AML-193 (cell line): ENCODE measurements at regions not wholly inside any gene's neighbourhood (a gene's known extent, or its start where the extent isn't known, plus 50 kb on each side); places are given as distances from the start of the nearest gene placed in this dataset.
"Not testable (repeated sequence)": the region's sequence is repeated elsewhere in the genome, so short reads cannot be mapped to it uniquely, and the experiment has no call there.

ENCODE experiments used
- DNase-seq, 2 experiments: peaks; one replicate each; lab custom pipeline; 2025; lab: John Stamatoyannopoulos, UW

DNA sequence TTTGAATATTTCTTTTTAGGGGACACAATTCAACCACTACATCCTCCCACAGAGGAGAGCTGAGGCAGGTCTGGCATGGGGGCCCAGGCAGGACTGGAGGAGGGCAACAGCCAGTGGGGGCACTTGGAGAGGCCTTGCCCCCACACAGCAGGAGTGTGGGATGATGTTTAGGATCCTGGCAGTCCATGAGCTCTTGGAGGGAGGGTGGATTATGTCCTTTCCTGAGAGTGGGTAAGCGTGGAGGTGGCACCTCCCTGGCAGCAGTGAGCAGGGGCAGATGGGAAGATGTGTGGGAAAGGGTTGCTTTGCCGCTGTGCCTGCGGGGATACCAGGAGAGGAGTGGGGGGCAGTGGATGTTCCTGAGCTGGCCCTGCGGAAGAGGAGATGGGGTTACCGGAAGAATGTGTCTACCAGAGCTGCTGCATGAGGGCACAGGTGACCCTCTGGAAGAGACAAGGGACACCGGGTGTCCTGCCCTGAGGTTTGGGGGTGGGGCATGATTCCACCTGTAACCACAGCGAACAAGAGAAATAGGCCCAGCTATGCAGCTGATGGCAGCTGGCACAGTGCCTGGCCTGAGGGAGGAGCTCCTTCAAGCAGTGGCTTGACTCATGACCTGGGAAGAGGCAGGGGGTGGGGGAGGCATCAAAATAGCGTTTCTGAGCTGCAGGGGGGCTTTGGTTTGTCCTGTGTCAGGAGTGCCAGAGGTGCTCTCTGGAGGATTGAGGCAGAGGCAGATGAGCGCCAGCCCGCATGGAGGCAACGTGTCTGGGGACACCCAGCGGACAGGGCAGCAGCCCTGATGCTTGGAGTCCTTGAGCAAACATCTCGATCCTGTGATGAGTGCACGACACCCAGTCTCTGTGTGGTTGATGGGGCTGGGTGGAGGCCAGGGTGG, 123.9 kb upstream of the TMPRSS2 start:
- no peak for DNase-seq

DNA sequence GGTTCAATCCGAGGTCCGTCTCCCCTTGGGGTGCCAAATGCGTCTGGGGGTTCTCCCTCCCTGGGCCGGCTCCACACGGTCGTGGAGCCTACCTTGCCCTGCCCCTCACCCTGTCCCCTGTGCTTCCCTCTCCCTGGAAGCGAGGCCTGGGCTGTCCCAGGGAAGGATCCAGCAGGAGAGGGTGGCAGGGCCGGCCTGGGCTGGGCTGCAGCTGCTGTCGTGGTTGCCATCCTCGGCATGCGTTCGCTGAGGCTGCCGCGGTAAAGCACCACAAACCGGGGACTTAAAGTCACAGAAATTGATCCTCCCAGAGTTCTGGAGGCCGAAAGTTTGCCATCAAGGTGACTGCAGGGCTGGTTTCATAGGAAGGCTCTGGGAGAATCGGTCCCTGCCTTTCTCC, 123.0 kb upstream of the TMPRSS2 start:
- no peak for DNase-seq

DNA sequence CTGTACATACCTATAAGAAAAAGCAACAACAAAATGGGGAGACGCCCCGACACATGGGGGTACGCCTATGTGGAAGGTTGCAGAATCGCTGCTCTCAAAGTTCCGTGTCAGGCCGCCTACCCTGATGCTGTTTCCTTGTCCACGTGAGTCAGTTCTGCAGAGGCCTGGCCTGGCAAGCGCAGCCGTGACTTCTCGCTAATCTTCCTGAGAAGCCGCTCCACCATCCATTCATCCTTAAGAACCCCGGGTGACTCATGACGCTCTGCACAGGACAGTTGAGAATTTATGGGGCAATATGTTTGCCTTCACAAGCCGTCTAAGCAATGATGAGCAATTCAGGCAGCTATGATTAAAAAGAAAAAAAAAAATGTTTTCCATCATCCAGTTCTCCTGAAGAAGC, 122.3 kb upstream of the TMPRSS2 start:
- no peak for DNase-seq

DNA sequence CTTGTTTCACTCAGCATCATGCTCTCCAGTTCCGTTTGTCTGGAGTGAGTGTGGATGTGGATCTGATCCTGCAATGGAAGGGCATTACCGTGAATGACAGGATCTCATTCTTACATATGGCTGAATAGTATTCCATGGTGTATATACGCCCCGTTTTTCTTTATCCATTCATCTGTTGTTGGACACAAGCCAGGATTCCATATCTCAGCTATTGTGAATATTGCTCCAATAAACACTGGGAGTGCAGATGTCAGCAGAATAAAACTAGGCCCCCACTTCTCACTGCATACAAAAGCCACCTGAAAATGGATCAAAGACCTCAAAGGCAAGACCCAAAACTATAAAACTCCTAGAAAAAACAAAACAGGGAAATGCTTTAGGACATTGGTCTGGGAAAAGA, 120.3 kb upstream of the TMPRSS2 start:
- DNase-seq: no peak

DNA sequence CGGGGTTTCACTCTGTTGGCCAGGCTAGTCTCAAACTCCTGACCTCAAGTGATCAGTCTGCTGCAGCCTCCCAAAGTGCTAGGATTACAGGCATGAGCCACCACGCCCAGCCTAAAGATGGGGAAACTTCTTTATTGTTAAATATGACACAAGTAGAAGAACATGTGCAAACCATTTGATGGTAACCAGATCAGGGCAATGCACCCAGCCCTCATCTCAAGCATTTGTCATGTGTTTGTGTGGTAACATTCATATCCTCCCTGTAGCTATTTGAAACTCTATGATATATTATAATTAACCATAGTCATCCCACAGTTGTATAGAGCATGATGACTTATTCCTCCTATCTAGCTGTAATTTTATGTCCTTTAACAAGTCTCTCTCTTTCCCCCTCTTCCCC, 119.5 kb upstream of the TMPRSS2 start:
- DNase-seq: no peak

DNA sequence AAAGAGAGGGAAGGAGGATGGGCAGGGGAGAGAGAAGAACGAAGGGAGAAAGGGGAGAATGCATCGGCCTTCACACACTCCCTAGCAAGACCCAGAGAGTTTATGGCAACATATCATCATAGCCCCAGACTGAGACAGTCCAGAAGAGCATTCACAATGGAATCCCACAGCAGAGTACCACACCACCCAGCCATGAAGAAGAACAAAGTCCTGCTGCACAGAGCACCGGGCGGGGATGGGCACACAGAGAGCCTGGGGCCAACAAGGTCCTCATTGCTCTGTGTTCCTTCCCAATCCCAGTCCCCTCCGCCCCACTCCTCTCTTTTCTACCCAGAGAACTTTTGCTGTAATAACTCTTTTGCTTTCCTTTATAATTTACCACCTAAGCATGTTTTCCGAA, 118.1 kb upstream of the TMPRSS2 start:
- no peak for DNase-seq

DNA sequence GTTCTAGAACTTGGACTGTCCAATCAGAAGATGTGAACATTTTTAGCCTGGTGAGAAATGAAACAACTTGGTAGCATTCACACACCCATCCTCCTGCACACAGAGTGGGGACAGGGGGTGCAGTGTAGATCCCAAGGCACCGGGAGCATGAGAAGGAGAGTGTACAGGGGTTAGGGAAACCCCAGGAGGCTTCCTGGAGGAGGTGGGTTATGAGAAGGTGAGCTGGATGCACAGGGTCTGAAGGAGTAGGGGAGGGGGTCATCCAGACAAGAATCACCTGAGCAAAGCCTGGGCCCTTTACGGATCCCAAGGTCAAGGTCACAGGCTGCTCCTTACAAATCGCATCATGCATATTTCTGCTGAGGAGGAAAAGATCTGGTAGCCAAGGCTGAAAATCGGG, 117.5 kb upstream of the TMPRSS2 start:
- DNase-seq: no peak

DNA sequence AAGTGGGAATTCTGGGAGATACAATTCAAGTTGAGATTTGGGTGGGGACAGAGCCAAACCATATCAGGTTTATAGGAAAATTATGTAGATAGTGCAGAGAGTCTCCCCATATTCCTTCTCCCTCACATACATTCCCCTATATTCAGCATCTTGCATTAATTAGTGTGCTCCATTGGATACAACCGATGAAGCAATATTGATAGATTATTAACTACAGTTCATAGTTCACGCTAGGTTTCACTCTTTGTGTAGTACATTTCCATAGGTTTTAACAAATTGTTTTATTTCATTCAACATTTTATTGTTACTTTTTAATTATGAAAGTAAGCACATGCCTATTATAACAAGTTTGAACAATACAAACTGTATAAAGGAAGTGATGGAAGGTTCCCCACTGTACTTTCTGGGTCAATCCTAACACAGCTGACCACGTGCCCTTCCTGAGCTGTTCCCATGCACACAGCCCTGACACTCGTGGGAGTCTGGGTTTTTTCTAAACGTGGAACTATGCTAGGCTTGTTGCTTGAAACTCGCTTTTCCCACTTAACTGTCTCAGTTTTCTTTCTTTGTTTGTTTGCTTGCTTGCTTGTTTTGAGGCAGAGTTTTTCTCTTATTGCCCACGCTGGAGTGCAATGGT, 116.8 kb upstream of the TMPRSS2 start:
- no peak for DNase-seq

DNA sequence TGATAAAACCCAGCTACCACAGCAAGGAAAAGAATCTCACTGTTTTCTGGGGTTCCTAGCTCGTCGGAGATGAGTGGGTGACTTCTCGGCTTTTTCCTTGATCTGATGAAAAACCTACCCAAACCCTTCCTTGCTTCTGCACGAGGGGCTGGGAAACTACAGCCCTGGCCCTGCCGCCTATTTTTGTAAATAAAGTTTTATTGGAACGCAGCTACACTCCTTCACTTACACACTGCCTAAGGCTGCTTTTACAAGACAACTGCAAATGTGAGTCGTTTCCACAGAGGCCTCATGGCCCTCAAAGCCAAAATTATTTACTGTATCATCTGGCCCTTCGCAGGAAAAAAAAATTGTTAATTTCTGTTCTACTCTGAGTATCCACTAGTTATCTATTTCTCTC, 116.0 kb upstream of the TMPRSS2 start:
- DNase-seq: no peak

DNA sequence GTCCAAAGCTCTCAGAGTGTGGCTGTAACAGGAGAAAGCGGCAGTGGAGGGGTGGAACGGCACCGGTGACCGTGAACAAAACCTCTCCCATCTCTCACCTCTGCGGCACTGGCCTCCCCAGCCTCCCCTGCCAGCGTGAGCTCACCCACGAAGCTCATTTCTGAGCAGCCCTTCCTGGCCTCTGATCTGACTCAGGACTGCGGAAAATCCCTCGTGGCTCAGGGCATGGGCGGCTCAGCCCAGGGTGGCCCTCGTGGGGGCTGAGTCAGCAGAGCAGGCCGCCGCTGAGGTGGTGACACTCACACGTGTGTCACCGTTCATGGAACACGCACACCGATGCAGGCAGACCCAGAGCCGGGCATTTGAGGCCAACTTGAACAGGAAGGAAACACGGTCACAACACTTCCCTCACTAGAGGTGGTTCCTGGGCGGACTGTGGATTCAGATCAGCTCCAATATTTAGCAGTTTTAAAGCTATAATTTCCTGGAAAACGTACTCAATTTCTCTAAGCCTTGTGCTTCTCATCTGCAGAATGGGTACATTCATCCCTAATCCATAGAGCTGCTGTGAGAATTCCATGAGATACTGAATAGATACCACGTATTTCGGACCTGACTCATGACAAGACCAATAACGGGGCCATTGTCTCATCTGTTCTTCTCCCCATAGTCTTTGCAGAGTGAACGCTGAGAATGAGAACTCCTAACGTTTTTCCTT, 115.0 kb upstream of the TMPRSS2 start:
- DNase-seq: no peak

DNA sequence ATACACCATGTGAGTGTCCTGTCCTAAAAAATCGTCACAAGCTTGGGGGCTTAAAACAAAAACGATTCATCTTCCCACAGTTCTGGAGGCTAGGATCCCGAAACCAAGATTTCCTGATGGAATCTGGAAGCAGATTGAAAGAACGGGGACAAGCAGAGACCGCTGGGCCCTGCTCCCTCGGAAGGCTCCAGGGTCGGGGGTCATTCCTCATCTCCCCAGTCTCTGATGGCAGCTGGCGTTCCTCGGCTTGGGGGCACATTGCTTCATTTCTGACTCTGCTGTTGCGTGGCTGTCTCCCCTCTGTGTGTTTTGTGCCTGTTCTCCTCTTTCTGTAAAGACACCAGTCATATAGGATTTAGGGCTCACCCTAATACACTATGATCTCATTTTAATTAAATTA, 114.2 kb upstream of the TMPRSS2 start:
- no peak for DNase-seq

DNA sequence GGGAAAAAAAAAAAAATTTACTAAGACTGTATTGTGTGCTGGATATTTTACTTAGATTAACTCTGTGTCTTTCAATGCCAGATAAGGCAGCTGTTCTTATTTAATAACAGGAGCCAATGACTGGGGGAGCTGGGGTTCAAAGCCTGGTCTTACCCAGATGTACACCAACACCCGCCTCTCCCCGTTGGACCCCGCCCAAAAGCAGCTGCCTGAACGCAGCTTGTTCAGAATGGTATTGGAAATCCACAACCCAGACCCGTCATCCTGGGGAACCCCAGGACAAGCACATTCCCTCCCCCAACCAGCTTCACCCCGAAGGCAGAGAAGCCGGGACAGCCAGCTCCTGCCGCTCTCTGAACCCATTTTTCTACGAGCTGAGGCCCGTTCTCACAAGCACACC, 113.6 kb upstream of the TMPRSS2 start:
- no peak for DNase-seq

DNA sequence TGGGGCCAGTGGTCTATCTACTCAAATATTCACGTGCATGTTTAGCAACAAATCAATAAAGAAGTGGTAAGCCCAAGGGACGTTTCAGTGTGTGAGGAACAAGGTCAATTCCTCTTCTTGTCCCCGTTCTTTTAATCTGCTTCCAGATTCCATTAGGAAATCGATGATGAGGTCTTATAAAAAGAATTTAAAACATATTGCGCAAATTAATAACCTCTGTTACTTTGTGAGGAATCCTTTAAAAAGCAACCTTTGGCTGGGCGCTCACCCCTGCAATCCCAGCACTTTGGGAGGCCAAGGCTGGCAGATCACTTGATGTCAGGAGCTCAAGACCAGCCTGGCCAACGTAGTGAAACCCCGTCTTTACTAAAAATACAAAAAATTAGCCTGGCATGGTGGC, 113.0 kb upstream of the TMPRSS2 start:
- no peak for DNase-seq

DNA sequence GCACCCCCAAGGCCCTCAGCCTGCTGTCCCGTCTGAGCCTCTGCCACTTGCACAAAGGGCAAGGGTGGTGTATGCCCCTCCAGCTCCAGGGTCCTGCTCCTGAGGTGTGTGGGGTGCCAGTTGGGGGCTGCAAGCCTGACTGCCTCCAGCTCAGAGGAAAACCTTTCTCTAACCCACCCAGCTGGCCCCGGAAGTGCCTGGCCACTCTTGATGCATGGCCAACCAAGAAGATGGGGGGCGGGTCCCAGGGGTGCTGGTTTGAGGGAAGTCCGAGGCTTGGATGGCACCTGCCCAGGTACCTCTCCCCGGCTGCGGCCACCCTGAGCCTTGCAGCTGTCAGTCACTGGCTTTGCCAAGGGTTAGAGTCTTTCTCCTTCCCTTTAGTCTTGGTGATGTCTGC, 112.6 kb upstream of the TMPRSS2 start:
- no peak for DNase-seq

DNA sequence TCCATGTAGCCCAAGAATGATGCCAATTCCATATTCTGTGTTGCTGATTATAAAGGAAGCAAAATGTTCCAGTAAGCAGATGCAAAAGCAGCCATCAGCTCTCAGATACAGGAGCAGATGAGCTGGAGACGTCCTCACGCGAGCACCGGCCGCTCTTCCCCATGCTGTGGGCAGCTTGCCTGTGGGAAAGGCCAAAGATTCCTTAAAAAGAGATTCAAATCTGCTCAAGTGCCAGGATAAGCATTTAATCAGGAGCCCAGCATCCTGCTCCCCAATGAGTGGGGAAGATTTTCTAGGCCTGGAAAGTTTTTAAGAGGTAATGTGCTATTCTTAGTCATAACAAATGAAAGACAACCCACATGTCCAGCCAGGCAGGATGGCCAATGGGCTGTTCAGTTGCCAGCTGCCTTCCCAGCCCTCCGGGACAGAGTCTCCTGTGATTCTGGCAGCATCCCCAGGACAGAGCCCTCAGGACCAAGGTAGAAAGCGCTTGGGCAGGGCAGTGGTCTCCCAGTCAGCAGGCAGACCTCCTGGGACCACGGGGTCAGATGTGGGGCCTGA, 108.2 kb upstream of the TMPRSS2 start:
- no peak for DNase-seq

DNA sequence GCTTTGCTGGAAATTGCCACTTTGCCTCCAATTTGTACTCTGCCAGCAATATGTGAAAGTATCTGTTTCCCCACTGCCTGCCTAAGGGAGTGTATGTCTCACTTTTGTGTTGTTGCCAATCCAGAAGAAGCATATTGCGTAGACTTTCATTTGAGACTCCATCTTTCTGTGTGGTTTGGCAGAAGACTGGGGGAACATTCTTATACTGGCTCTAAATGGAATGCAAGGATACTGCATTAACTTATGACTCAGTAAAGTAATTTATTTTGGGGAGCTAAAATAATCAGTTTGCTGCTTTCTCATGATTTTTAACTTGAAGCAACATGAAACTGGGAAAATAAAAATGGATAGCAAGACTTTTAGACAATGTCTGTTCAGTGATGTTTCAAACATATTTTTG, 107.7 kb upstream of the TMPRSS2 start:
- DNase-seq: no peak

DNA sequence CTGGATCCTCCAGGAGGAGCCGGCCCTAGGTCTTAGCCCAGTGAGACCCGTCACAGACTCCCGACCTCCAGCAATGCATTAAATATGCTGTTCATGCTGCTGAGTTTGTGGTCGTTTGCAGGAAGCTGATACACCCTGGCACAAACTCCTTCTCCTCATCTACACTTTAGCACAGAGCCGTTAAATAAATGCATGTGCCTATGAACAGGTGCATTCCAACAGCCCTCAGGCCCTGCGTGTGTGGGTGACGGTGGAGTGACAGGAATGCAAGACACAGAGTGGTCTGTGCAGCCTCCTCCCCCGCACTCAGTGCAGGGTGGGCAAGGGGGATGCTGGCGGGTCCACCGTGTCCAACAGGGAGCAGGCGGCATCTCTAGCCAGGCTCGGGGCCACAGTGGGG, 106.6 kb upstream of the TMPRSS2 start:
- DNase-seq: no peak

DNA sequence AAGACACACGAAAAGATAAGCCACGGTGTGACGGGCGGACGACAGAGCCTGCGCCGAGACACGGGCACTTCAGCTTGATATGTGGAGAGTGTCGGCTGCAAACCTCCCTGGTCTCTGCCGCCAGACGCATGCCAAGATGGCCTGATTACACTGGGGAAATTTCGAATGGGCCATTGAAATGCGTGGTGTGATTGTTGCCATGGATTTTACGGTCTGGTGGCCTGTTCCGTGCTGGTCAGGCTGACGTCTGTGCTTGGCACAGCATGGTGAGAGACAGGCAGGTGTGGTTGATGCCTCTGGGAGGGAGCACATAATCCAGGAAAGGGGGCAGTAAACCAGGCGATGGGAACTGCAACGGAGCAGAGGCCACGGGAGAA, 105.6 kb upstream of the TMPRSS2 start:
- DNase-seq: no peak

DNA sequence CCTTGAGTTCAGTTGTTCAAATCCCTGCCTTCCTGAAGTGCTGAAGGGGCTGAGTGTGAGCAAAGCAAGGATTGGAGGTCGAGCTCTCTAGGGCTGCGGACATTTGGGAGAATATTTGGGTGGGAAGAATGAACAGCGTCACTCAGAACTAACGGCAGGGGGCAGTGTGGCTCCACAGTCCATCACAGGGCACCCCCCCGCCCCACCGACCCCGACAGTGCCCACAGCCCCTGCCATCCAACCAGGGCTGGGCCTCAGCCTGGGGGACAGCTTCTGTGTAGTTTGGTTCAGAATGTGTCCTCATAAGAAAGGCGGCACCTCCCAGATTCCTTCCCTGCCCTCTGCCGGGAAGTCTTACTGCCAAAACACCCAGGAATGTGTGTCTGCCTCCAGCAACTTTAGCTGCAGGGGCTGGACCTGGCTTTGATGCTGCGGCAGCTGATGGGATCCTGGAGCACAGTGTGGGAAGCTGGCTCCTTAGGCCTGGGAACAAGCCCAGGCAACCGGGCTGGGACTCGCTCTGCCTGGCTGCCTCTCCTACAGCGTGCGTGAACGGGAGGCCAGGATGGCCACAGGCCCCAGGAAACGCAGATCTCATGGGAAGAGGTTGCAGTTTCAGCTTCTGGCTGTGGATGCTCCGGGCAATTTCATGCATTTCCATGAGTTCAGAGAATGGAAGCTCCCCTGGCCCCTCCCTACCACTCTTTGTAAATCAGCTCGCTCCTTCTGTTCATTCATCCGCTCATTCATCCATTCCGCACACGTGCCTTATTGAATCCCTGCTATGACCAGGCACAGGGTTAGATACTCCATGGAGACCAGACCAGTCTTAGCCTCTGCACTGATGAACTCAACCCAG, 104.9 kb upstream of the TMPRSS2 start:
- no peak for DNase-seq

DNA sequence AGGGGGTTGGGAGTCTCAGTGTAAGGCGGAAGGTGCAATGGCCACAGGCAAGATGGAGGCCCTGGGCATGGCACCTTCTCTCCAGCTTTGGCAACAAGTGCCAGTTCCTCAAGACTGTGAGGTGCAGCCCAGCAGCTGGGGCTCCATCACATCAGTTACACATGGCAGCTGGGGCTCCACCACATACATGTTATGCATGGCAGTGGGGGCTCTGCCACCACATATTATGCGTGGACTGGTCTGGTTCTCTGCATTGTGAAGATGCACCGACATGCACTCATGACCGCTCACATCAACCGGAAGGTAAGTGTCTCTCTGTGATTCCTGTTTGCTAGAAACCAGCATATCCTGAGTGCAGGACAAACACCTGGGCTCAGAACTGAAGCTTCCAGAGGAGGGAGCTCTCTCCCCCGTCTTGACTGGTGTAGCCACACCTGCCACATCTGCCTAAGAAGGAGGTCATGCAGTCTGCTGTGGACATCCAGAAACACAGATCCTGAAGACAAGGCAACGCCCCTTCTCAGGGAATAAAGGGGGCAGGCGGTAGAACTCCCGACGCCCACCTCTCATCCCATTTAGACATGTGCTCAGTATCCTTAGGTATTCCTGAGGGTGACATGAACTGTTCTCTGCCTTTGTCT, 104.1 kb upstream of the TMPRSS2 start:
- DNase-seq: no peak

DNA sequence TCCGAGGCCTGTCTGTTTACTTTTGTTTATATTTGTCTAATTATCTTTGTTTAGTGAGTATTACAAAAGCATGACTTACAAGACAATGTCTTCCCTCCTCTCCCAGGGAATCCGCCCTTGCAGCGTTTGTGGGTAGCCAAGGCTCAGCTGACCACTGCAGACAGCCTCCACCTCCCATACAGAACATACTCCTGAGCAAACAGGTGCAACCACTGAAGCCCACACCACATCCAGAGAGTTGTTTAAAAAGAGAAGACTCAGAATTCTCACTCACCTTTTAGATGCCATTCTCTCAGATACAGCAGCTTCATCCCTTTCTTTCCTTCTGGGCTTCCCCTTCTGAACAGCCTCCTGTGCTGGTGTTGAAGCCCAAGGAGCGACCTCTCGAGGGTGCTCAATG, 103.5 kb upstream of the TMPRSS2 start:
- DNase-seq: no peak

DNA sequence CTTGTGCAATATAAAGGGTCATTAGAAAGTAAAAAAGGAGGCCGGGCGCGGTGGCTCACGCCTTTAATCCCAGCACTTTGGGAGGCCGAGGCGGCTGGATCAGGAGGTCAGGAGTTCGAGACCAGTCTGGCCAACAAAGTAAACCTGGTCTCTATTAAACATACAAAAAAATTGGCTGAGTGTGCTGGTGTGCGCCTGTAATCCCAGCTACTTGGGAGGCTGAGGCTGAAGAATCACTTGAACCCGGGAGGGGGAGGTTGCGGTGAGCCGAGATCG, 102.8 kb upstream of the TMPRSS2 start:
- not testable (repeated sequence) for DNase-seq
